ENCODE measurements at regions not wholly inside any gene's neighbourhood (a gene's known extent, or its start where the extent isn't known, plus 50 kb on each side); places are given as distances from the start of the nearest gene placed in this dataset.

GRCh38 chr16:8254405-8254804 lies 335.9 kb downstream of the TMEM114 start:
- TF ChIP-seq CTCF (IDR thresholded peaks at IDR 0.05; ENCODE audit: insufficient read depth, low read length, poor library complexity, severe bottlenecking) (no peak), EZH2phosphoT487 (conservative IDR thresholded peaks at IDR 0.05; ENCODE audit: low read length) (no peak)
